OCI-LY1 (cell line): ENCODE measurements at regions not wholly inside any gene's neighbourhood (a gene's known extent, or its start where the extent isn't known, plus 50 kb on each side); places are given as distances from the start of the nearest gene placed in this dataset.

Experiments used
- H2AFZ ChIP-seq: fragments of 200-600 bp; sonication (generic), shearing (Covaris generic); 2 replicates; pipeline ENCODE4 v1.6.0; 2014; ENCODE audit warnings: antibody characterized with exemption, mild to moderate bottlenecking, low read length
- H3F3A ChIP-seq: fragments of 200-600 bp; sonication (generic), shearing (Covaris generic); 2 replicates; pipeline ENCODE4 v1.6.0; 2014; ENCODE audit warnings: mild to moderate bottlenecking, antibody characterized with exemption, low read length, moderate library complexity; ENCODE audit not compliant: insufficient read depth
- H3K27ac ChIP-seq: fragments of 200-600 bp; sonication (generic); 2 replicates; pipeline ENCODE4 v1.5.1; 2014; ENCODE audit warnings: low read length, mixed run types, mild to moderate bottlenecking, low read depth; ENCODE audit not compliant: poor library complexity, severe bottlenecking
- H3K27me3 ChIP-seq: fragments of 200-600 bp; sonication (generic); 2 replicates; pipeline ENCODE4 v1.6.0; 2014; ENCODE audit warnings: antibody characterized with exemption, mild to moderate bottlenecking, low read length, moderate library complexity; ENCODE audit not compliant: insufficient read depth
- H3K36me3 ChIP-seq: fragments of 200-600 bp; sonication (generic); 2 replicates; pipeline ENCODE4 v1.6.1; 2014; ENCODE audit warnings: mild to moderate bottlenecking, antibody characterized with exemption, low read length, moderate library complexity, mixed read lengths; ENCODE audit not compliant: insufficient read depth
- H3K4me1 ChIP-seq: fragments of 200-600 bp; sonication (generic); 2 replicates; pipeline ENCODE4 v1.5.1; 2014; ENCODE audit warnings: mild to moderate bottlenecking, low read length, moderate library complexity; ENCODE audit not compliant: insufficient read depth, severe bottlenecking
- H3K4me2 ChIP-seq: fragments of 200-600 bp; sonication (generic), shearing (Covaris generic); 2 replicates; pipeline ENCODE4 v1.6.1; 2014; ENCODE audit warnings: low read length
- H3K4me3 ChIP-seq: fragments of 200-600 bp; sonication (generic); 2 replicates; pipeline ENCODE4 v1.5.1; 2014; ENCODE audit warnings: low read length, low read depth, mild to moderate bottlenecking, mixed read lengths; ENCODE audit not compliant: poor library complexity, severe bottlenecking
- H3K79me2 ChIP-seq: fragments of 200-600 bp; shearing (Covaris generic); 2 replicates; pipeline ENCODE4 v1.6.1; 2016; ENCODE audit warnings: mixed run types, low read length, mixed read lengths; ENCODE audit not compliant: insufficient read depth
- H3K9ac ChIP-seq: fragments of 200-600 bp; sonication (generic), shearing (Covaris generic); 2 replicates; pipeline ENCODE4 v1.6.1; 2014; ENCODE audit warnings: mild to moderate bottlenecking, low read length, mixed read lengths
- H3K9me2 ChIP-seq: fragments of 200-600 bp; sonication (generic), shearing (Covaris generic); 2 replicates; pipeline ENCODE4 v1.6.1; 2014; ENCODE audit warnings: low read depth, mild to moderate bottlenecking, low read length, mixed read lengths
- H3K9me3 ChIP-seq: fragments of 200-600 bp; shearing (Covaris generic); 2 replicates; pipeline ENCODE4 v1.6.1; 2014; ENCODE audit warnings: low read length, mixed read lengths
- H4K20me1 ChIP-seq: fragments of 200-600 bp; sonication (generic), shearing (Covaris generic); 2 replicates; pipeline ENCODE4 v1.6.0; 2016; ENCODE audit warnings: mild to moderate bottlenecking, low read length; ENCODE audit not compliant: insufficient read depth
- CTCF ChIP-seq: fragments of 200-600 bp; sonication (generic), shearing (Covaris generic); IDR thresholded peaks from 2 replicates; pipeline ENCODE4 v1.5.1; 2017; ENCODE audit warnings: mild to moderate bottlenecking, antibody characterized with exemption, low read length, moderate library complexity, mixed read lengths
- EZH2 ChIP-seq: fragments of 200-600 bp; sonication (generic), shearing (Covaris generic); IDR thresholded peaks from 2 replicates; pipeline ENCODE4 v1.8.0; 2017; ENCODE audit warnings: borderline replicate concordance, mixed run types, mild to moderate bottlenecking, antibody characterized with exemption, low read length, moderate library complexity, mixed read lengths

DNA sequence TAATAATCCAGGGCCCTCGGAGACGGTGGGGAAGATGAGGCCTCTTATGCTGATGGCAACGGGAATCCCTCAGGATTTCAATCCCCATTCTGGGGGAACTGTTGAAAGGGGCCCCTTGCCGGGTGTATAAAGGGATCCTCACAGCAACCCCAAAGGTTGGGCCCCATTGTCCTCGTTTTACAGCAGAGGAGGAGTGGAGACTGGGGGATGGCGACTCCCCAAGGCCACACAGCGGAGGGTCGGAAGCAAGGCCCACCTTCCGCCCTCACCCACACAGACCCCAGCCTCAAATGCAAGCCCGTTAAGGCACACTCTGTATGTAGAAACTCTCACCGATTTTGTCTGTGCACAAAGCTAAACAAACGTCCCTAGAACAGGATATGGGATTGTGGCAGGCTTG lies 327.9 kb upstream of the DIO3 start:
- Histone ChIP-seq H3K4me3 (no peak overlapping the region), H4K20me1 (no peaks in the 10 kb centered on the region), H3K36me3 (no peaks in the 10 kb centered on the region), H2AFZ (no peak overlapping the region), H3K27me3 (no peaks in the 10 kb centered on the region), H3K79me2 (no peaks in the 10 kb centered on the region), H3K4me2 (no peak overlapping the region), H3K4me1 (no peaks in the 10 kb centered on the region), H3K9me3 (no peaks in the 10 kb centered on the region), H3K9me2 (no peaks in the 10 kb centered on the region), H3F3A (no peaks in the 10 kb centered on the region), H3K9ac (no peak overlapping the region), H3K27ac (no peak overlapping the region)
- TF ChIP-seq EZH2 = no peak
- no peak for TF ChIP-seq CTCF

DNA sequence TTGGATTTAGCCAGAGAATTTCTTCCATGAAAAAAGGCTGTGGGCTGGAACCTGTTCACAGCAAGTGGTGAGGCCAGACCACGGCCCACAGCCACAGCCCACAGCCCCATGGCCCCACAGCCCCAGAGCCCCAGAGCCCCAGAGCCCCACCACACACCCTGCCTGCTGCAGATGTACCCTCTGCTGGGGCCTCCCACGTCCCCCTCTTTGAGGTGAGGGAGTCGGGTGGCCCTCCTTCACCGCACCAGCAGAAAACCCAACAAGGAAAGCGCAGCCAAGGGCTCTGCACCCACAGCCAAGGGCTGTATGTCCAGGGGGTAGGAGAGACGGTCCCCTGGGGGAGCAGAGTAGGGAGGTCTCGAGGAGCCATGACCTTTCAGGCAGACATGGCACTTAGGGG lies 327.5 kb upstream of the DIO3 start:
- no peak for TF ChIP-seq EZH2
- H3F3A ChIP-seq = no peaks in the 10 kb centered on the region
- no peaks in the 10 kb centered on the region for H4K20me1 ChIP-seq
- H3K27ac ChIP-seq = no peak overlapping the region
- no peak overlapping the region for H2AFZ ChIP-seq
- no peaks in the 10 kb centered on the region for H3K4me1 ChIP-seq
- H3K9me3 ChIP-seq = no peaks in the 10 kb centered on the region
- no peak overlapping the region for H3K4me2 ChIP-seq
- H3K9ac ChIP-seq = no peak overlapping the region
- H3K27me3 ChIP-seq = no peaks in the 10 kb centered on the region
- no peak overlapping the region for H3K4me3 ChIP-seq
- H3K9me2 ChIP-seq = no peaks in the 10 kb centered on the region
- no peaks in the 10 kb centered on the region for H3K79me2 ChIP-seq
- H3K36me3 ChIP-seq = no peaks in the 10 kb centered on the region

DNA sequence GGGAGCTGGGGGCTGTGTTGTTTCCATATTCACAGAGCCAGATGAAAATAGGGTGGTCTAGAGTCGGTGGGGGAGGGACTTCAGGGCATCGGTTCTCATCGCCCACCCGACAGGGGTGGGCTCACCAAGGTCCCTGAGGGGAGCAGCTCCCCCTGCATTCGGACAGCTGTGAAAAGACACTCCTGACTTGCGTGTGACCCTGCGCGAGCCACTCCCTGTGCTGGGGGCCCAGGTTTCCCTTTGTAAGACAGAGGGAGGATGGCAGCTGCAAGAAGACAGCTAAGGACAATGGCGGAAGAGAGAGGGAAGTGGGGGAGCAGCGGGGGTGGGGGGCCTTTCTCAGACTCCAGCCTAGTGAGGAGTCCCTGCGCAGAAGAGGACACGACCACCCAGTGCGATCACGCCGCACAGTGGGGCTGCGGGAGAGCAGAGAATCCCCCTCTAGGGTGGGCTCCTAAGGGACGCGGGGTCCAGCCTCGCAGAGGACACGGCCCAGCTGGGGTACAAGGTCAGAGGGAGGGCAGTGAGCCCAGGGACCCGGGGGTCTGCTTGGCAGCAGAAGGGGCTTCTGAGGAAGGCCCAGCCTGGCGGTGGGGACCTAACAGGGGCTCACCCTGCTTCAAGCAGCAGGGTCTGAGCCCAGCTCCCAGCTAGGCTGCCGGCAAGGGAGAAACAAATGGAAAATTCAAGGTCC lies 326.9 kb upstream of the DIO3 start:
- no peaks in the 10 kb centered on the region for H4K20me1 ChIP-seq
- H3K4me3 ChIP-seq = no peak overlapping the region
- H3K36me3 ChIP-seq = no peaks in the 10 kb centered on the region
- no peaks in the 10 kb centered on the region for H3K9me2 ChIP-seq
- H3F3A ChIP-seq = no peaks in the 10 kb centered on the region
- no peaks in the 10 kb centered on the region for H3K27me3 ChIP-seq
- no peak overlapping the region for H3K4me2 ChIP-seq
- no peaks in the 10 kb centered on the region for H3K4me1 ChIP-seq
- H3K9ac ChIP-seq = no peak overlapping the region
- H3K27ac ChIP-seq = no peak overlapping the region
- no peaks in the 10 kb centered on the region for H3K9me3 ChIP-seq
- TF ChIP-seq CTCF (no peak), EZH2 (no peak)
- no peaks in the 10 kb centered on the region for H3K79me2 ChIP-seq
- H2AFZ ChIP-seq = no peak overlapping the region

- H3K79me2 ChIP-seq = no peaks in the 10 kb centered on the region
- H3F3A ChIP-seq = no peaks in the 10 kb centered on the region
- TF ChIP-seq CTCF (no peak), EZH2 (no peak)
- H3K9me3 ChIP-seq = no peaks in the 10 kb centered on the region
- no peak overlapping the region for H3K9ac ChIP-seq
- H4K20me1 ChIP-seq = no peaks in the 10 kb centered on the region
- H3K4me2 ChIP-seq = no peak overlapping the region
- H3K27me3 ChIP-seq = no peaks in the 10 kb centered on the region
- no peaks in the 10 kb centered on the region for H3K4me1 ChIP-seq
- no peak overlapping the region for H2AFZ ChIP-seq
- no peaks in the 10 kb centered on the region for H3K36me3 ChIP-seq
- no peak overlapping the region for H3K4me3 ChIP-seq
- no peak overlapping the region for H3K27ac ChIP-seq
- H3K9me2 ChIP-seq = no peaks in the 10 kb centered on the region
These were observed 326.3 kb upstream of the DIO3 start for GRCh38 chr14:101234999-101235334.
